ENCODE measurements at regions not wholly inside any gene's neighbourhood (a gene's known extent, or its start where the extent isn't known, plus 50 kb on each side); places are given as distances from the start of the nearest gene placed in this dataset.

DNA sequence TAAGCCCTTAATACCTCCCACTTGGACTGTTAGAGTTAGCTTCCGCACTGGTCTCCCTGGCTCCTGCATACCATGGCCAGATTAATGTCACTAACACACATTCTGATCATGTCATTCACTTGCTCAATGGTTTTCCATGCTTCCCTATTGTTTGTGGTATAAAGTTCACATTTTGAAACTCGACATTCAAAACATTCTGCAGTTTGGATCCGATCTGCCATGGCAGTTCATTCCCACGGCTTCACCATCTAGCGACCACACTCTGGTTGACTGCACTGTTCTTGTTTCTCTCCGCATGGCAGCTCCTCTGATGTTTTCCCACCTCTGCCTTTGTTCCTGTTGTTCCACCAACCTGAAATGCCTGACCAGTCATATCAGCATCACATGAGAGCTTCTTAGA, 87.4 kb upstream of the WAC start:
- BruUV-seq (replicated peaks) = no TSS peak
- H3K4me2 ChIP-seq (ENCODE audit: low read length) = no peak overlapping the region
- no peaks in the 10 kb centered on the region for H3K79me2 ChIP-seq (ENCODE audit: insufficient read depth, low read length)
- ChIA-PET RAD21 (ENCODE audit: low non-redundant PET in 1 of 2, low total read pairs in 2 of 2, uncharacterized antibody in 2 of 2, unreplicated experiment in 2 of 2) (no interaction called here), CTCF (no interaction called here), POLR2A (no interaction called here)
- H3K36me3 ChIP-seq (ENCODE audit: control insufficient read depth in 1 of 2, insufficient read depth in 2 of 2, low read length in 2 of 2) = no peaks in the 10 kb centered on the region
- no peaks in the 10 kb centered on the region for H4K20me1 ChIP-seq (ENCODE audit: insufficient read depth)
- H3K9me3 ChIP-seq (ENCODE audit: control insufficient read depth in 1 of 2, insufficient read depth in 1 of 2, low read depth in 1 of 2, low read length in 2 of 2) = no peaks in the 10 kb centered on the region
- no peak overlapping the region for H2AFZ ChIP-seq (ENCODE audit: low read depth, low read length, poor library complexity, severe bottlenecking)
- DNase-seq (ENCODE audit: low read depth, low spot score) (no peak), ATAC-seq (no peak)
- no peaks in the 10 kb centered on the region for H3K9me2 ChIP-seq (ENCODE audit: insufficient read depth)
- H3K4me3 ChIP-seq (replicated peaks in 1 of 2; ENCODE audit: low read depth in 1 of 2, low read length in 2 of 2) = no peak overlapping the region
- H3K27me3 ChIP-seq (ENCODE audit: insufficient read depth, low read length) = no peaks in the 10 kb centered on the region
- TF ChIP-seq SRF (IDR thresholded peaks at IDR 0.05; ENCODE audit: low read depth) (no peak), ZFX (IDR thresholded peaks at IDR 0.05) (no peak), RAD21 (IDR thresholded peaks at IDR 0.05; ENCODE audit: low read depth) (no peak), EZH2 (IDR thresholded peaks at IDR 0.05) (no peak), FOSL1 (IDR thresholded peaks at IDR 0.05; ENCODE audit: low read depth) (no peak), YY1 (IDR thresholded peaks at IDR 0.05; ENCODE audit: extremely low read depth, insufficient replicate concordance, low read depth, low read length) (no peak)
- TF ChIP-seq, protein P1, sequence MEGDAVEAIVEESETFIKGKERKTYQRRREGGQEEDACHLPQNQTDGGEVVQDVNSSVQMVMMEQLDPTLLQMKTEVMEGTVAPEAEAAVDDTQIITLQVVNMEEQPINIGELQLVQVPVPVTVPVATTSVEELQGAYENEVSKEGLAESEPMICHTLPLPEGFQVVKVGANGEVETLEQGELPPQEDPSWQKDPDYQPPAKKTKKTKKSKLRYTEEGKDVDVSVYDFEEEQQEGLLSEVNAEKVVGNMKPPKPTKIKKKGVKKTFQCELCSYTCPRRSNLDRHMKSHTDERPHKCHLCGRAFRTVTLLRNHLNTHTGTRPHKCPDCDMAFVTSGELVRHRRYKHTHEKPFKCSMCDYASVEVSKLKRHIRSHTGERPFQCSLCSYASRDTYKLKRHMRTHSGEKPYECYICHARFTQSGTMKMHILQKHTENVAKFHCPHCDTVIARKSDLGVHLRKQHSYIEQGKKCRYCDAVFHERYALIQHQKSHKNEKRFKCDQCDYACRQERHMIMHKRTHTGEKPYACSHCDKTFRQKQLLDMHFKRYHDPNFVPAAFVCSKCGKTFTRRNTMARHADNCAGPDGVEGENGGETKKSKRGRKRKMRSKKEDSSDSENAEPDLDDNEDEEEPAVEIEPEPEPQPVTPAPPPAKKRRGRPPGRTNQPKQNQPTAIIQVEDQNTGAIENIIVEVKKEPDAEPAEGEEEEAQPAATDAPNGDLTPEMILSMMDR (IDR thresholded peaks at IDR 0.05 in 2 of 3, conservative IDR thresholded peaks at IDR 0.05 in 1 of 3; ENCODE audit: borderline replicate concordance in 1 of 3, insufficient read depth in 1 of 3, low read depth in 2 of 3, low read length in 2 of 3) = no peak
- TF ChIP-seq, protein P2, sequence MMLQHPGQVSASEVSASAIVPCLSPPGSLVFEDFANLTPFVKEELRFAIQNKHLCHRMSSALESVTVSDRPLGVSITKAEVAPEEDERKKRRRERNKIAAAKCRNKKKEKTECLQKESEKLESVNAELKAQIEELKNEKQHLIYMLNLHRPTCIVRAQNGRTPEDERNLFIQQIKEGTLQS (IDR thresholded peaks at IDR 0.05) = no peak
- H3K27ac ChIP-seq (ENCODE audit: low read depth, low read length) = no peak overlapping the region
- H3K4me1 ChIP-seq (ENCODE audit: control insufficient read depth in 1 of 2, insufficient read depth in 2 of 2, low read length in 2 of 2) = no peaks in the 10 kb centered on the region
- intact Hi-C loops (cut with micrococcal nuclease) = no loop called here
- no peak overlapping the region for H3K9ac ChIP-seq (ENCODE audit: low read length)

DNA sequence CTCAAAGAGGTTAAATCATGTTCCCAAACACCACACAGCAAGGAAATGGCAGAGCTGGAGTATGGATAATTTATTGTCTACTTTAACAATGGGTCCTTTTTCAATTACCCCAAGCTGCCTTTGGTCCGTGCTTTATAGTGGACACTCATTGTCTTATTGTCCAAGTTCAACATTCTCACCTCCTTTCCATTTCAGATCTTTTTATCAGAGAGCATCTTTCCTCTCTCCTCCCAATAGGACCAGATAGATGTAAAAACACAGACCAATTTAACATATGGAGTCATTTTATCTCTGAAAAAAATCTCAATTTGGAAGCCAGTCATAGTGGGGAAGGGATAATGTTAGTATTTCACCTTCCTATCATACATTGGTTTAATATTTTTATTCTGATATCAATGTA, 83.5 kb upstream of the WAC start:
- ChIA-PET CTCF (no interaction called here), RAD21 (ENCODE audit: low non-redundant PET in 1 of 2, low total read pairs in 2 of 2, uncharacterized antibody in 2 of 2, unreplicated experiment in 2 of 2) (no interaction called here), POLR2A (no interaction called here)
- no peaks in the 10 kb centered on the region for H4K20me1 ChIP-seq (ENCODE audit: insufficient read depth)
- no peak overlapping the region for H2AFZ ChIP-seq (ENCODE audit: low read depth, low read length, poor library complexity, severe bottlenecking)
- no peaks in the 10 kb centered on the region for H3K36me3 ChIP-seq (ENCODE audit: control insufficient read depth in 1 of 2, insufficient read depth in 2 of 2, low read length in 2 of 2)
- DNase-seq (ENCODE audit: low read depth, low spot score) (no peak), ATAC-seq (no peak)
- no peaks in the 10 kb centered on the region for H3K4me1 ChIP-seq (ENCODE audit: control insufficient read depth in 1 of 2, insufficient read depth in 2 of 2, low read length in 2 of 2)
- no peaks in the 10 kb centered on the region for H3K9me2 ChIP-seq (ENCODE audit: insufficient read depth)
- H3K27me3 ChIP-seq (ENCODE audit: insufficient read depth, low read length) = no peaks in the 10 kb centered on the region
- H3K9ac ChIP-seq (ENCODE audit: low read length) = no peak overlapping the region
- no peak overlapping the region for H3K27ac ChIP-seq (ENCODE audit: low read depth, low read length)
- no peak overlapping the region for H3K4me2 ChIP-seq (ENCODE audit: low read length)
- intact Hi-C loops (cut with micrococcal nuclease) = no loop called here
- H3K4me3 ChIP-seq (replicated peaks in 1 of 2; ENCODE audit: low read depth in 1 of 2, low read length in 2 of 2) = no peak overlapping the region
- peaks cover 0 to 5% of the 10 kb centered on the region in 2 experiments; a peak in 1 of 4 replicates for H3K9me3 ChIP-seq (ENCODE audit: control insufficient read depth in 1 of 2, insufficient read depth in 1 of 2, low read depth in 1 of 2, low read length in 2 of 2)
- H3K79me2 ChIP-seq (ENCODE audit: insufficient read depth, low read length) = no peaks in the 10 kb centered on the region
- BruUV-seq (replicated peaks) = no TSS peak
- TF ChIP-seq FOSL1 (IDR thresholded peaks at IDR 0.05; ENCODE audit: low read depth) (no peak), EZH2 (IDR thresholded peaks at IDR 0.05) (no peak), ZFX (IDR thresholded peaks at IDR 0.05) (no peak), CBX3 (IDR thresholded peaks at IDR 0.05; ENCODE audit: low read depth) (no peak), TCF7L2 (IDR thresholded peaks at IDR 0.05; ENCODE audit: borderline replicate concordance, extremely low read depth, insufficient read depth, insufficient read length) (no peak), ZNF274 (IDR thresholded peaks at IDR 0.05; ENCODE audit: low read depth, low read length) (no peak), SRF (IDR thresholded peaks at IDR 0.05; ENCODE audit: low read depth) (no peak)
- TF ChIP-seq, protein P3, sequence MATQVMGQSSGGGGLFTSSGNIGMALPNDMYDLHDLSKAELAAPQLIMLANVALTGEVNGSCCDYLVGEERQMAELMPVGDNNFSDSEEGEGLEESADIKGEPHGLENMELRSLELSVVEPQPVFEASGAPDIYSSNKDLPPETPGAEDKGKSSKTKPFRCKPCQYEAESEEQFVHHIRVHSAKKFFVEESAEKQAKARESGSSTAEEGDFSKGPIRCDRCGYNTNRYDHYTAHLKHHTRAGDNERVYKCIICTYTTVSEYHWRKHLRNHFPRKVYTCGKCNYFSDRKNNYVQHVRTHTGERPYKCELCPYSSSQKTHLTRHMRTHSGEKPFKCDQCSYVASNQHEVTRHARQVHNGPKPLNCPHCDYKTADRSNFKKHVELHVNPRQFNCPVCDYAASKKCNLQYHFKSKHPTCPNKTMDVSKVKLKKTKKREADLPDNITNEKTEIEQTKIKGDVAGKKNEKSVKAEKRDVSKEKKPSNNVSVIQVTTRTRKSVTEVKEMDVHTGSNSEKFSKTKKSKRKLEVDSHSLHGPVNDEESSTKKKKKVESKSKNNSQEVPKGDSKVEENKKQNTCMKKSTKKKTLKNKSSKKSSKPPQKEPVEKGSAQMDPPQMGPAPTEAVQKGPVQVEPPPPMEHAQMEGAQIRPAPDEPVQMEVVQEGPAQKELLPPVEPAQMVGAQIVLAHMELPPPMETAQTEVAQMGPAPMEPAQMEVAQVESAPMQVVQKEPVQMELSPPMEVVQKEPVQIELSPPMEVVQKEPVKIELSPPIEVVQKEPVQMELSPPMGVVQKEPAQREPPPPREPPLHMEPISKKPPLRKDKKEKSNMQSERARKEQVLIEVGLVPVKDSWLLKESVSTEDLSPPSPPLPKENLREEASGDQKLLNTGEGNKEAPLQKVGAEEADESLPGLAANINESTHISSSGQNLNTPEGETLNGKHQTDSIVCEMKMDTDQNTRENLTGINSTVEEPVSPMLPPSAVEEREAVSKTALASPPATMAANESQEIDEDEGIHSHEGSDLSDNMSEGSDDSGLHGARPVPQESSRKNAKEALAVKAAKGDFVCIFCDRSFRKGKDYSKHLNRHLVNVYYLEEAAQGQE (IDR thresholded peaks at IDR 0.05; ENCODE audit: low read depth) = no peak
- TF ChIP-seq, protein P1 (IDR thresholded peaks at IDR 0.05 in 2 of 3, conservative IDR thresholded peaks at IDR 0.05 in 1 of 3; ENCODE audit: borderline replicate concordance in 1 of 3, insufficient read depth in 1 of 3, low read depth in 2 of 3, low read length in 2 of 3) = no peak
